ENCODE measurements at regions not wholly inside any gene's neighbourhood (a gene's known extent, or its start where the extent isn't known, plus 50 kb on each side); places are given as distances from the start of the nearest gene placed in this dataset.

- Mint-ChIP-seq H3K27me3 (peaks cover 0 to 9% (median 0%) of the 10 kb centered on the region in 5 donors), H3K4me1 (peaks cover 1 to 6% (median 4%) of the 10 kb centered on the region in 4 donors), H3K27ac (no peak overlapping the region), H3K4me3 (no peak overlapping the region), H3K36me3 (no peaks in the 10 kb centered on the region), H3K9me3 (peaks cover 0 to 3% (median 0%) of the 10 kb centered on the region in 9 donors)
- ATAC-seq (no peak), DNase-seq (no peak)
- POLR2A ChIA-PET, result no interaction called here
Measured at GRCh38 chr21:35619184-35619583, 441.1 kb downstream of the SETD4 start.

- H3K27me3 Mint-ChIP-seq, result peaks cover 0 to 6% (median 0%) of the 10 kb centered on the region in 5 donors
Measured at GRCh38 chr21:35617491-35617890, 442.8 kb downstream of the SETD4 start.

GRCh38 chr21:35616090-35616489 lies 444.2 kb downstream of the SETD4 start:
- H3K27me3 Mint-ChIP-seq, result peaks cover 0 to 6% (median 2%) of the 10 kb centered on the region in 5 donors
- POLR2A ChIA-PET, result interaction anchor here (0.6 kb wide), 1 partner anchor 1130 kb away, joined by 3 read pairs; no protein-coding TSS in a partner anchor
- peaks cover 1 to 6% (median 5%) of the 10 kb centered on the region in 4 donors for H3K4me1 Mint-ChIP-seq
- H3K9me3 Mint-ChIP-seq, result no peaks in the 10 kb centered on the region
- no peak for ATAC-seq
- DNase-seq, result peak in 2 of 10 donors; percentile 23
- H3K27ac Mint-ChIP-seq, result no peak overlapping the region
- H3K36me3 Mint-ChIP-seq, result no peaks in the 10 kb centered on the region
- H3K4me3 Mint-ChIP-seq, result no peak overlapping the region

More at GRCh38 chr21:35617491-35617890, 442.8 kb downstream of the SETD4 start:
- peaks cover 1 to 6% (median 5%) of the 10 kb centered on the region in 4 donors for H3K4me1 Mint-ChIP-seq
- POLR2A ChIA-PET, result no interaction called here
- H3K36me3 Mint-ChIP-seq, result no peaks in the 10 kb centered on the region
- DNase-seq (no peak), ATAC-seq (no peak)
- no peak overlapping the region for H3K4me3 Mint-ChIP-seq
- no peak overlapping the region for H3K27ac Mint-ChIP-seq
- H3K9me3 Mint-ChIP-seq, result peaks cover 0 to under 1% (median 0%) of the 10 kb centered on the region in 9 donors

GRCh38 chr21:35615325-35615724 lies 445.0 kb downstream of the SETD4 start:
- no peak overlapping the region for H3K27ac Mint-ChIP-seq
- H3K4me3 Mint-ChIP-seq, result no peak overlapping the region
- no peak for ATAC-seq
- no peak for DNase-seq
- no peaks in the 10 kb centered on the region for H3K9me3 Mint-ChIP-seq
- POLR2A ChIA-PET, result interaction anchor here (0.6 kb wide), 1 partner anchor 1131 kb away, joined by 3 read pairs; no protein-coding TSS in a partner anchor
- H3K4me1 Mint-ChIP-seq, result peaks cover 1 to 6% (median 5%) of the 10 kb centered on the region in 4 donors
- no peaks in the 10 kb centered on the region for H3K36me3 Mint-ChIP-seq
- H3K27me3 Mint-ChIP-seq, result peaks cover 0 to 6% (median 2%) of the 10 kb centered on the region in 5 donors

- Mint-ChIP-seq H3K27ac (peak overlapping the region in 1 of 10 donors; percentile 24), H3K4me1 (peaks cover 1 to 6% (median 5%) of the 10 kb centered on the region in 4 donors), H3K4me3 (no peak overlapping the region), H3K27me3 (peaks cover 0 to 6% (median 2%) of the 10 kb centered on the region in 5 donors), H3K36me3 (no peaks in the 10 kb centered on the region), H3K9me3 (no peaks in the 10 kb centered on the region)
- DNase-seq (no peak), ATAC-seq (no peak)
- POLR2A ChIA-PET, result no interaction called here
Measured at GRCh38 chr21:35614396-35614921, 445.9 kb downstream of the SETD4 start.

- Mint-ChIP-seq H3K4me1 (peaks cover 1 to 5% (median 4%) of the 10 kb centered on the region in 4 donors), H3K4me3 (no peak overlapping the region), H3K9me3 (peaks cover 0 to 11% (median 3%) of the 10 kb centered on the region in 9 donors), H3K27me3 (peaks cover 0 to 2% (median 1%) of the 10 kb centered on the region in 5 donors), H3K27ac (no peak overlapping the region), H3K36me3 (peaks cover 0 to 3% (median 0%) of the 10 kb centered on the region in 3 donors)
- POLR2A ChIA-PET, result no interaction called here
- DNase-seq, result no peak
- ATAC-seq, result no peak
Measured at GRCh38 chr21:35611708-35612132, 448.6 kb downstream of the SETD4 start.

- H3K4me1 Mint-ChIP-seq, result peaks cover 0 to 1% (median 0%) of the 10 kb centered on the region in 4 donors
Measured at GRCh38 chr21:35609263-35609662, 451.1 kb downstream of the SETD4 start.

GRCh38 chr21:35607406-35607805 lies 452.9 kb downstream of the SETD4 start:
- POLR2A ChIA-PET, result no interaction called here
- ATAC-seq (no peak), DNase-seq (no peak)
- peaks cover 0 to 14% (median 3%) of the 10 kb centered on the region in 9 donors for H3K9me3 Mint-ChIP-seq
- H3K36me3 Mint-ChIP-seq, result peaks cover 0 to 3% (median 0%) of the 10 kb centered on the region in 3 donors
- H3K27ac Mint-ChIP-seq, result no peak overlapping the region
- H3K4me3 Mint-ChIP-seq, result no peak overlapping the region
- no peaks in the 10 kb centered on the region for H3K4me1 Mint-ChIP-seq
- H3K27me3 Mint-ChIP-seq, result peaks cover 0 to 2% (median 0%) of the 10 kb centered on the region in 5 donors

More at GRCh38 chr21:35609263-35609662, 451.1 kb downstream of the SETD4 start:
- Mint-ChIP-seq H3K36me3 (peaks cover 0 to 3% (median 0%) of the 10 kb centered on the region in 3 donors), H3K9me3 (peaks cover 0 to 14% (median 3%) of the 10 kb centered on the region in 9 donors), H3K27me3 (peaks cover 0 to 2% (median 0%) of the 10 kb centered on the region in 5 donors), H3K4me3 (no peak overlapping the region), H3K27ac (no peak overlapping the region)
- DNase-seq, result no peak
- no peak for ATAC-seq
- POLR2A ChIA-PET, result no interaction called here

- H3K27me3 Mint-ChIP-seq, result peaks cover 0 to 2% (median 0%) of the 10 kb centered on the region in 5 donors
- peaks cover 0 to 14% (median 3%) of the 10 kb centered on the region in 9 donors for H3K9me3 Mint-ChIP-seq
- no peak for ATAC-seq
- no peak overlapping the region for H3K4me3 Mint-ChIP-seq
- no peak overlapping the region for H3K27ac Mint-ChIP-seq
- no peaks in the 10 kb centered on the region for H3K4me1 Mint-ChIP-seq
- POLR2A ChIA-PET, result no interaction called here
- DNase-seq, result no peak
- H3K36me3 Mint-ChIP-seq, result peaks cover 0 to 3% (median 0%) of the 10 kb centered on the region in 3 donors
Measured at GRCh38 chr21:35606578-35606977, 453.7 kb downstream of the SETD4 start.

GRCh38 chr21:35606146-35606545 lies 454.2 kb downstream of the SETD4 start:
- Mint-ChIP-seq H3K4me3 (no peak overlapping the region), H3K9me3 (peaks cover 0 to 14% (median 3%) of the 10 kb centered on the region in 9 donors), H3K36me3 (peaks cover 0 to 3% (median 0%) of the 10 kb centered on the region in 3 donors), H3K27ac (no peak overlapping the region), H3K4me1 (no peaks in the 10 kb centered on the region), H3K27me3 (peaks cover 0 to 2% (median 0%) of the 10 kb centered on the region in 5 donors)
- ATAC-seq, result no peak
- no peak for DNase-seq
- POLR2A ChIA-PET, result interaction anchor here (0.6 kb wide), 1 partner anchor 47 kb away, joined by 8 read pairs; no protein-coding TSS in a partner anchor

- Mint-ChIP-seq H3K27ac (no peak overlapping the region), H3K27me3 (peaks cover 0 to 2% (median 0%) of the 10 kb centered on the region in 5 donors), H3K36me3 (peaks cover 0 to 3% (median 0%) of the 10 kb centered on the region in 3 donors), H3K4me1 (no peaks in the 10 kb centered on the region), H3K9me3 (peaks cover 0 to 14% (median 3%) of the 10 kb centered on the region in 9 donors), H3K4me3 (no peak overlapping the region)
- DNase-seq (no peak), ATAC-seq (no peak)
- POLR2A ChIA-PET, result no interaction called here
Measured at GRCh38 chr21:35603494-35603893, 456.8 kb downstream of the SETD4 start.

- DNase-seq, result no peak
- H3K27ac Mint-ChIP-seq, result no peak overlapping the region
- peaks cover 0 to 3% (median 0%) of the 10 kb centered on the region in 3 donors for H3K36me3 Mint-ChIP-seq
- H3K27me3 Mint-ChIP-seq, result peaks cover 0 to 2% (median 0%) of the 10 kb centered on the region in 5 donors
- no peak for ATAC-seq
- H3K9me3 Mint-ChIP-seq, result peaks cover 0 to 10% (median 3%) of the 10 kb centered on the region in 9 donors
- no peak overlapping the region for H3K4me3 Mint-ChIP-seq
- no peaks in the 10 kb centered on the region for H3K4me1 Mint-ChIP-seq
- POLR2A ChIA-PET, result no interaction called here
Measured at GRCh38 chr21:35602811-35603362, 457.4 kb downstream of the SETD4 start.

GRCh38 chr21:35601211-35601610 lies 459.1 kb downstream of the SETD4 start:
- H3K27ac Mint-ChIP-seq, result no peak overlapping the region
- H3K4me1 Mint-ChIP-seq, result no peaks in the 10 kb centered on the region
- no peaks in the 10 kb centered on the region for H3K9me3 Mint-ChIP-seq
- no peaks in the 10 kb centered on the region for H3K36me3 Mint-ChIP-seq
- no peak overlapping the region for H3K4me3 Mint-ChIP-seq
- POLR2A ChIA-PET, result no interaction called here
- DNase-seq (no peak), ATAC-seq (no peak)
- peaks cover 0 to 2% (median 0%) of the 10 kb centered on the region in 5 donors for H3K27me3 Mint-ChIP-seq

Data from naive thymus-derived CD8-positive, alpha-beta T cell (primary cell).